ENCODE measurements at regions not wholly inside any gene's neighbourhood (a gene's known extent, or its start where the extent isn't known, plus 50 kb on each side); places are given as distances from the start of the nearest gene placed in this dataset.

GRCh38 chr18:56224669-56225561, 413.5 kb downstream of the TXNL1 start:
- Histone ChIP-seq H3K79me1 (ENCODE audit: insufficient read depth, low read depth, low read length, poor library complexity, severe bottlenecking) (no peaks in the 10 kb centered on the region), H4K5ac (ENCODE audit: insufficient read length, low read depth, low read length) (no peak overlapping the region), H3T11ph (ENCODE audit: low read length) (no peak overlapping the region), H3K56ac (ENCODE audit: insufficient read length, low read depth, low read length) (no peak overlapping the region), H3K9me3 (ENCODE audit: control insufficient read depth, low read depth, low read length) (no peaks in the 10 kb centered on the region), H2AK5ac (ENCODE audit: insufficient read length, low read length) (no peak overlapping the region), H3K23ac (ENCODE audit: insufficient read length, low read depth, low read length) (no peak overlapping the region), H2BK20ac (ENCODE audit: low read depth, low read length, poor library complexity, severe bottlenecking) (no peak overlapping the region), H3K9ac (ENCODE audit: extremely low read depth, insufficient read length, low read length) (no peak overlapping the region), H4K20me1 (ENCODE audit: control insufficient read depth, insufficient read depth, insufficient read length) (no peaks in the 10 kb centered on the region), H3K14ac (ENCODE audit: insufficient read depth, low read length) (no peak overlapping the region), H3K23me2 (ENCODE audit: insufficient read length, low read depth, low read length, poor library complexity, severe bottlenecking) (no peaks in the 10 kb centered on the region), H3K79me2 (ENCODE audit: insufficient read depth, low read length) (no peaks in the 10 kb centered on the region), H2BK5ac (ENCODE audit: insufficient read length, low read length) (no peak overlapping the region), H4K91ac (ENCODE audit: insufficient read length, low read depth, low read length) (no peak overlapping the region), H3K4ac (ENCODE audit: low read depth, low read length) (no peak overlapping the region), H2BK15ac (ENCODE audit: low read depth, low read length) (no peak overlapping the region), H3K4me2 (ENCODE audit: insufficient read depth, insufficient read length, low read length) (no peak overlapping the region), H2BK12ac (ENCODE audit: insufficient read length, low read depth, low read length) (no peak overlapping the region), H2BK120ac (ENCODE audit: low read depth, low read length, poor library complexity, severe bottlenecking) (no peak overlapping the region), H3K27ac (ENCODE audit: insufficient read length, low read depth, low read length) (no peak overlapping the region), H2AFZ (ENCODE audit: low read length) (no peak overlapping the region), H4K8ac (replicated peaks; ENCODE audit: insufficient read length, low read depth, low read length) (no peak overlapping the region), H3K4me1 (ENCODE audit: insufficient read depth, low read length) (no peaks in the 10 kb centered on the region), H3K18ac (ENCODE audit: insufficient read length, low read depth, low read length) (no peak overlapping the region), H3K27me3 (ENCODE audit: insufficient read depth, low read length) (no peaks in the 10 kb centered on the region)
- TF ChIP-seq CTCF (conservative IDR thresholded peaks at IDR 0.05), result no peak
- Mint-ChIP-seq H3K27ac (no peak overlapping the region), H3K36me3 (ENCODE audit: insufficient read depth in 1 of 3, low read depth in 3 of 3) (no peaks in the 10 kb centered on the region; a peak in 1 of 7 replicates), H3K4me1 (no peaks in the 10 kb centered on the region), H3K4me3 (no peak overlapping the region), H3K9me3 (peaks cover 0 to under 1% of the 10 kb centered on the region in 2 experiments; a peak in 1 of 5 replicates), H3K27me3 (ENCODE audit: low read depth) (no peaks in the 10 kb centered on the region)
- no peak for DNase-seq
- WGBS (ENCODE audit: extremely low coverage, insufficient read length, low lambda C conversion rate), result no CpG with 5 or more reads among the region's 8 CpGs
